GM23338 (cell line): ENCODE measurements at regions not wholly inside any gene's neighbourhood (a gene's known extent, or its start where the extent isn't known, plus 50 kb on each side); places are given as distances from the start of the nearest gene placed in this dataset.

Experiments used
- CREB1 ChIP-seq: fragments of 250-450 bp; sonication (Bioruptor Pico); IDR thresholded peaks from 2 replicates; pipeline ENCODE4 v1.5.0; 2020; ENCODE audit warnings: low read depth, mild to moderate bottlenecking, moderate library complexity
- CTCF ChIP-seq, 2 experiments: fragments of 200-600 bp in 1 of 2; sonication (generic) in 1 of 2; conservative IDR thresholded peaks; 2 replicates each; pipeline versions ENCODE4 v1.5.1 to v1.6.1; 2016 to 2017; ENCODE audit warnings: antibody characterized with exemption in 2 of 2, low read depth in 2 of 2, mild to moderate bottlenecking in 2 of 2, moderate library complexity in 1 of 2
- EZH2 ChIP-seq: fragments of 200-600 bp; sonication (generic); IDR thresholded peaks from one replicate; pipeline ENCODE4 v1.8.0; 2017; ENCODE audit warnings: antibody characterized with exemption, mild to moderate bottlenecking, low read depth; ENCODE audit not compliant: unreplicated experiment
- EZH2phosphoT487 ChIP-seq: fragments of 200-600 bp; sonication (generic); IDR thresholded peaks from one replicate; pipeline ENCODE4 v1.8.1; 2018; ENCODE audit warnings: antibody characterized with exemption; ENCODE audit not compliant: unreplicated experiment
- JUNB ChIP-seq: IDR thresholded peaks from one replicate; pipeline ENCODE4 v1.6.1; 2016; ENCODE audit warnings: antibody characterized with exemption; ENCODE audit not compliant: unreplicated experiment
- POLR2AphosphoS5 ChIP-seq: IDR thresholded peaks from 2 replicates; pipeline ENCODE4 v1.6.1; 2016; ENCODE audit warnings: antibody characterized with exemption, low read depth
- REST ChIP-seq: IDR thresholded peaks from one replicate; pipeline ENCODE4 v1.6.1; 2018; ENCODE audit warnings: antibody characterized with exemption; ENCODE audit not compliant: unreplicated experiment
- STAT1 ChIP-seq: IDR thresholded peaks from one replicate; pipeline ENCODE4 v1.6.1; 2016; ENCODE audit warnings: antibody characterized with exemption; ENCODE audit not compliant: unreplicated experiment

DNA sequence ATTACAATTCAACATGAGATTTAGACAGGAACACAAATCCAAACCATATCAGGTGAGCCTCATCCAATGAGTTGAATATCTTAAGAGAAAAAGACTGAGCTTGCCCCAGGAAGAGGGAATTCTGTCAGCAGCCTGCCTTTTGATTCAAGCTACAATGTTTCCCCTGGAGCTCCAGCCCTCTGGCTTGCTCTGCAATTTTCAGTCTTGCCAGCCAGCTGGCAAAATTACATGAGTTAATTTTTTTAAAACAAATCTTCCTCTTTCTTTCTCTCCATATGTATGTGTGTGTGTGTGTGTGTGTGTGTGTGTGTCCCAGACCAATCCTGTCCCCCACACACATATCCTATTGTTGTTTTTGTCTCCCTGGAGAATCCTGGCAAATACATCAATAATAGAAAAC, 313.2 kb downstream of the CDH10 start:
- TF ChIP-seq CTCF (conservative IDR thresholded peaks at IDR 0.05; ENCODE audit: low read depth in 2 of 2): no peak
- no peak for TF ChIP-seq REST
- no peak for TF ChIP-seq POLR2AphosphoS5
- TF ChIP-seq EZH2: no peak
- TF ChIP-seq EZH2phosphoT487: no peak
- TF ChIP-seq CREB1 (CRISPR knock-in tag): no peak
- TF ChIP-seq JUNB: no peak
- no peak for TF ChIP-seq STAT1
